ENCODE measurements at regions not wholly inside any gene's neighbourhood (a gene's known extent, or its start where the extent isn't known, plus 50 kb on each side); places are given as distances from the start of the nearest gene placed in this dataset.

- no peak for TF ChIP-seq SUZ12 (IDR thresholded peaks at IDR 0.05; ENCODE audit: low read length)
- TF ChIP-seq EGR1 (IDR thresholded peaks at IDR 0.05; ENCODE audit: borderline replicate concordance, low read depth, low read length) = no peak
- no peak for TF ChIP-seq CHD7 (IDR thresholded peaks at IDR 0.05; ENCODE audit: insufficient replicate concordance, low read length)
- no peak for TF ChIP-seq POLR2A (IDR thresholded peaks at IDR 0.05; ENCODE audit: control extremely low read depth in 1 of 2, low read depth in 2 of 2, low read length in 2 of 2)
- TF ChIP-seq GABPA (IDR thresholded peaks at IDR 0.05; ENCODE audit: borderline replicate concordance, insufficient read depth, low read length) = no peak
- no peak for TF ChIP-seq YY1 (IDR thresholded peaks at IDR 0.05; ENCODE audit: low read depth, low read length)
- TF ChIP-seq HDAC6 (IDR thresholded peaks at IDR 0.05; ENCODE audit: low read depth, low read length) = no peak
- no peak for TF ChIP-seq FOSL1 (IDR thresholded peaks at IDR 0.05; ENCODE audit: insufficient read depth, low read depth, low read length)
These were observed 2131.7 kb downstream of the MRPL39 start (continued) for GRCh38 chr21:23475281-23476219.
